ENCODE measurements at regions not wholly inside any gene's neighbourhood (a gene's known extent, or its start where the extent isn't known, plus 50 kb on each side); places are given as distances from the start of the nearest gene placed in this dataset.

DNA sequence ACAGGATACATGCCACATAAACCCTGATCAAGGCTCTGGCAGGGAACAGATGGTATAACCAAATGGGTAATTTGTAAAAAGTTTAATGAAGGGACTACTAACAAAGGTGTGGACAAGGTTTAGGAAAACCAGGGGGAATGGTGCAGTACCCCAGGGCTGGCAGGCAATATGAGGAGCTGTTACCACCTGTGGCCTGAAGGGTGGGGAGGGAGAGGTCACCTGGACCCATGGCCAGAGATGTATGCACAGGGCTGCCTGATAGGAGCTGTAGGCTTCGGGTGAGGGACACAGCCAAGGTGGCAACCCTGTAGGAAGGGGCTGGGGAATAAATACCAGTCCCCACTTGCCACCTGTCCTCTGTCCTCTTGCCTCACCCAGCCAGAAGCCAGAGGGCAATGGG lies 51.4 kb upstream of the ID3 start:
- Histone ChIP-seq H2BK20ac (ENCODE audit: low read length) (no peak overlapping the region), H3K27me3 (replicated peaks in 1 of 4; ENCODE audit: control insufficient read depth in 3 of 4, extremely low read depth in 1 of 4, insufficient read depth in 3 of 4, low read length in 3 of 4) (no peaks in the 10 kb centered on the region), H4K8ac (ENCODE audit: extremely low read depth, insufficient read depth, low read length) (no peak overlapping the region), H4K91ac (replicated peaks; ENCODE audit: insufficient read length, low read length) (no peak overlapping the region), H4K5ac (ENCODE audit: insufficient read length, low read depth, low read length) (no peak overlapping the region), H2AK5ac (ENCODE audit: low read depth, low read length) (no peak overlapping the region), H3K79me1 (ENCODE audit: low read depth, low read length) (no peaks in the 10 kb centered on the region), H3K4me1 (replicated peaks in 1 of 4; ENCODE audit: control insufficient read depth in 3 of 4, insufficient read depth in 4 of 4, low read length in 3 of 4) (peaks cover 0 to 13% (median 4%) of the 10 kb centered on the region in 4 experiments; a peak in 5 of 7 replicates), H3K4me2 (ENCODE audit: insufficient read depth in 1 of 2, low read depth in 2 of 2, low read length in 2 of 2) (no peak overlapping the region), H3K36me3 (ENCODE audit: control insufficient read depth in 2 of 4, insufficient read depth in 4 of 4, low read length in 3 of 4) (no peaks in the 10 kb centered on the region), H3K18ac (ENCODE audit: extremely low read depth, low read length) (no peak overlapping the region), H3K9ac (replicated peaks in 1 of 4; ENCODE audit: extremely low read depth in 1 of 4, low read depth in 3 of 4, low read length in 3 of 4) (no peak overlapping the region), H3K9me3 (ENCODE audit: insufficient read depth in 2 of 2, low read depth in 1 of 2, low read length in 1 of 2) (no peaks in the 10 kb centered on the region), H3K4ac (replicated peaks; ENCODE audit: insufficient read length, low read depth, low read length) (no peak overlapping the region), H2BK12ac (ENCODE audit: low read depth, low read length) (no peak overlapping the region; the same call in 1 of the 2 replicates), H3K79me2 (ENCODE audit: control insufficient read depth in 1 of 2, insufficient read depth in 2 of 2, low read length in 2 of 2) (no peaks in the 10 kb centered on the region), H3K4me3 (ENCODE audit: extremely low read depth in 1 of 4, insufficient read depth in 2 of 4, low read depth in 3 of 4, low read length in 4 of 4) (no peak overlapping the region), H2BK120ac (replicated peaks; ENCODE audit: low read depth, low read length) (no peak overlapping the region), H4K20me1 (replicated peaks in 1 of 2; ENCODE audit: control insufficient read depth in 1 of 2, insufficient read depth in 2 of 2, low read length in 2 of 2) (no peaks in the 10 kb centered on the region), H3K23ac (ENCODE audit: insufficient read length) (no peak overlapping the region), H2BK5ac (ENCODE audit: low read depth, low read length) (no peak overlapping the region), H3K56ac (replicated peaks; ENCODE audit: insufficient read length, low read depth, low read length) (no peak overlapping the region), H3K23me2 (ENCODE audit: low read depth, low read length) (no peaks in the 10 kb centered on the region), H2AFZ (ENCODE audit: low read length) (no peak overlapping the region), H2BK15ac (ENCODE audit: low read length) (no peak overlapping the region), H3K27ac (ENCODE audit: low read depth, low read length) (no peak overlapping the region), H3K14ac (ENCODE audit: insufficient read length) (no peak overlapping the region)
- DNase-seq (ENCODE audit: low read depth in 1 of 2, low spot score in 2 of 2) (no peak), FAIRE-seq (no peak)
- 88% methylated on average over 1 of the region's 1 CpG; no CpG with 5 or more reads in 1 of the 2 experiments for WGBS, 2 experiments (ENCODE audit: extremely low coverage in 1 of 2, insufficient coverage in 1 of 2, insufficient read length in 1 of 2, insufficient replicate concordance in 2 of 2, low coverage in 1 of 2, low lambda C conversion rate in 2 of 2, missing lambda C conversion rate in 1 of 2)
- CTCF ChIA-PET (ENCODE audit: partially characterized antibody) = interaction anchor here (0.8 to 4.8 kb wide), 7 partner anchors 11 to 66 kb away, joined by 3 to 19 read pairs (median 5); no protein-coding TSS in a partner anchor
- POLR2A ChIA-PET (ENCODE audit: partially characterized antibody) = interaction anchor here (1.0 to 26.0 kb wide), 4 partner anchors 8 to 49 kb away, joined by 3 to 547 read pairs (median 5); partner anchors contain the start of gene ID3
- TF ChIP-seq YY1 (IDR thresholded peaks at IDR 0.05; ENCODE audit: low read depth, low read length) (no peak), JUN (IDR thresholded peaks at IDR 0.05; ENCODE audit: low read depth, low read length) (no peak), TAF7 (optimal IDR thresholded peaks at IDR 0.05; ENCODE audit: borderline replicate concordance, low read depth, low read length) (no peak), CTBP2 (IDR thresholded peaks at IDR 0.05; ENCODE audit: borderline replicate concordance, insufficient read depth, insufficient read length, low read length) (no peak), CEBPB (IDR thresholded peaks at IDR 0.05; ENCODE audit: low read depth, low read length) (no peak), SAP30 (IDR thresholded peaks at IDR 0.05; ENCODE audit: insufficient read depth, insufficient replicate concordance, low read length) (no peak), EP300 (IDR thresholded peaks at IDR 0.05; ENCODE audit: borderline replicate concordance in 1 of 2, low read depth in 2 of 2, low read length in 2 of 2) (no peak), RFX5 (IDR thresholded peaks at IDR 0.05; ENCODE audit: borderline replicate concordance, low read depth, low read length) (no peak), TBP (IDR thresholded peaks at IDR 0.05; ENCODE audit: low read depth, low read length) (no peak), CHD2 (IDR thresholded peaks at IDR 0.05; ENCODE audit: low read length) (no peak)

Measured in H1 (cell line).